Upper lobe of right lung (tissue), 1 donor: ENCODE measurements at regions not wholly inside any gene's neighbourhood (a gene's known extent, or its start where the extent isn't known, plus 50 kb on each side); places are given as distances from the start of the nearest gene placed in this dataset.

ENCODE experiments used
- ATAC-seq: fragments of 200-7000 bp; cut with Tn5 transposase; one replicate; pipeline ENCODE4 v1.9.1; 2020; ENCODE audit warnings: mild to moderate bottlenecking, moderate library complexity
- DNase-seq: peaks from one replicate; pipeline ENCODE4 v3.0.0-alpha.2; 2020
- H3K27ac ChIP-seq: fragments of 200-600 bp; one replicate; pipeline ENCODE4 v1.8.0; 2022
- H3K27me3 ChIP-seq: fragments of 200-600 bp; one replicate; pipeline ENCODE4 v1.8.0; 2022; ENCODE audit warnings: mild to moderate bottlenecking
- H3K36me3 ChIP-seq: fragments of 200-600 bp; one replicate; pipeline ENCODE4 v1.8.0; 2022
- H3K4me1 ChIP-seq: fragments of 200-600 bp; one replicate; pipeline ENCODE4 v1.8.0; 2022
- H3K4me3 ChIP-seq: fragments of 200-600 bp; one replicate; pipeline ENCODE4 v1.8.0; 2022; ENCODE audit warnings: mild to moderate bottlenecking
- H3K9me3 ChIP-seq: fragments of 200-600 bp; one replicate; pipeline ENCODE4 v1.8.0; 2022
- intact Hi-C: fragments of 100-400 bp; cut with DNase I; formaldehyde crosslinking; loops from one replicate; pipeline ENCODE4 v1.11.0; 2022
- TF ChIP-seq, protein P1 (sequence below): fragments of 200-600 bp; IDR thresholded peaks from one replicate; pipeline ENCODE4 v1.8.0; 2022; ENCODE audit warnings: antibody characterized with exemption
- donor health status: DM: no; HTN: yes; CAD: no; lungs with severe emphysema.

DNA sequence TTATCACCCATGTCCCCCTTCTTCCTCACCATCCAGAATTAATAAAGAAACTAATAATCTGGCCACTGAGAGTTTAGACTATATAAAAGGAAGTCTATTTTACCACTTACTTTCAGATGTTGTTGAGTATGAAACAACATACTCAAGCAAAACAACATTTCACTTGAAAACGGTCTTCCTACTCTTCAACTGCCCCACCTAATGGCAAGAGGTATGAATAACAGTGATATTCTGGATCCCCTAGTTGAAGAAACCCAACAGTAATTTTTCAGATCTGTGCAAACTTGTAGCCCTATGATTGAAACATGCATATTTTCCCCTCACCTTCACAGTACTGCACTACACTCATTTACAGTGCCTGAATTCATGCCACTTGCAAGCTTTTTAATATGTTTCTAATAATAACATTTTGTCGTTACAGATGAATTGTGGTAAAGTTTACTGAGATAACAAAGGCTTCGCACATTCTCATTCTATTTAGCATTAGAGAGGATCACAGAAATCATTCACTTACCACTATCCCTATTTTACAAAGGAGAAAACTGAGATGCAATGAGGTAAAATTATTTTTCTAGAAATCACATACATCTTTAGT, 267.9 kb upstream of the PDE4D start:
- ATAC-seq (peak; percentile 61), DNase-seq (no peak)
- Histone ChIP-seq H3K27me3 (no peaks in the 10 kb centered on the region), H3K27ac (no peak overlapping the region), H3K4me1 (no peaks in the 10 kb centered on the region), H3K9me3 (no peaks in the 10 kb centered on the region), H3K4me3 (no peak overlapping the region), H3K36me3 (no peaks in the 10 kb centered on the region)
- TF ChIP-seq, protein P1, sequence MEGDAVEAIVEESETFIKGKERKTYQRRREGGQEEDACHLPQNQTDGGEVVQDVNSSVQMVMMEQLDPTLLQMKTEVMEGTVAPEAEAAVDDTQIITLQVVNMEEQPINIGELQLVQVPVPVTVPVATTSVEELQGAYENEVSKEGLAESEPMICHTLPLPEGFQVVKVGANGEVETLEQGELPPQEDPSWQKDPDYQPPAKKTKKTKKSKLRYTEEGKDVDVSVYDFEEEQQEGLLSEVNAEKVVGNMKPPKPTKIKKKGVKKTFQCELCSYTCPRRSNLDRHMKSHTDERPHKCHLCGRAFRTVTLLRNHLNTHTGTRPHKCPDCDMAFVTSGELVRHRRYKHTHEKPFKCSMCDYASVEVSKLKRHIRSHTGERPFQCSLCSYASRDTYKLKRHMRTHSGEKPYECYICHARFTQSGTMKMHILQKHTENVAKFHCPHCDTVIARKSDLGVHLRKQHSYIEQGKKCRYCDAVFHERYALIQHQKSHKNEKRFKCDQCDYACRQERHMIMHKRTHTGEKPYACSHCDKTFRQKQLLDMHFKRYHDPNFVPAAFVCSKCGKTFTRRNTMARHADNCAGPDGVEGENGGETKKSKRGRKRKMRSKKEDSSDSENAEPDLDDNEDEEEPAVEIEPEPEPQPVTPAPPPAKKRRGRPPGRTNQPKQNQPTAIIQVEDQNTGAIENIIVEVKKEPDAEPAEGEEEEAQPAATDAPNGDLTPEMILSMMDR, result peak; percentile 50
- intact Hi-C loops, result no loop called here

DNA sequence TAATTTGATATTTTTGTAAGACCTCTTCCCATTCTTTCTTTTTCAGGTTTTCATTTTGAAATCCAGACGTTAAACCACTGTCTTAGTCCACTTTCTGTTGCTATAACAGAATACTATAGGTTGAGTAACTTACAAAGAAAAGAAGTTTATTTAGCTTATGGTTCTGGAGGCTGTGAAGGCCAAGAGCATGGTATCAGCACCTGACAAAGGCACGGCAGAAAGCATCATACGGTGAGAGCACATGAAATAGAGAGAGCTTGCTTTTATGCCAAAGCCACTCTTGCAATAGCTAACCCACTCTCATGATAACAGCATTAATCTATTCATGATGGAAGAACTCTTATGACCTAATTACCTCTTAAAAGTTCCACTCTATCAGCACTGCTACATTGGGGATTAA, 255.6 kb upstream of the PDE4D start:
- no peak for ATAC-seq

DNA sequence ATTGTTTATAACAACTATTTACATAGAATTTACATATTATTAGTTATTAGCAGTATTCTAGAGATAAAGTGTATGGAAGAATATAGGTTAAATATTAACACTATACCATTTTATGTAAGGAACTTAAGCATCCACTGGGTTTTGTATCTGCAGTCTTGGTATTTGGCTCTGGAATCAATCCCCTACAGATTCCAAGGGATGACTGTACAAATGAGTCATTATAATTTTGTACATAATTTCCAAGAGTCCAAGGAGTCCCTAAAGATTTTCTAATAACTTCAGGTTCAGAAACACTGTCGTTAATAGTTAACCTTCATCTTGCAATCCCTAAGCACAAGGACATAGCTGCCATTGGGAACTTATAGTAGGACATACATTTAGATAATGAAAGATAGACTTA, 254.8 kb upstream of the PDE4D start:
- Histone ChIP-seq H3K9me3 (no peaks in the 10 kb centered on the region), H3K4me3 (no peak overlapping the region), H3K27me3 (no peaks in the 10 kb centered on the region), H3K36me3 (no peaks in the 10 kb centered on the region), H3K4me1 (no peaks in the 10 kb centered on the region), H3K27ac (no peak overlapping the region)
- TF ChIP-seq, protein P1, result no peak
- ATAC-seq, result no peak
- no peak for DNase-seq
- intact Hi-C loops, result no loop called here

More for the DNA sequence above, 255.6 kb upstream of the PDE4D start:
- DNase-seq, result no peak
- TF ChIP-seq, protein P1, result no peak
- Histone ChIP-seq H3K27ac (no peak overlapping the region), H3K4me1 (no peaks in the 10 kb centered on the region), H3K36me3 (no peaks in the 10 kb centered on the region), H3K27me3 (no peaks in the 10 kb centered on the region), H3K4me3 (no peak overlapping the region), H3K9me3 (no peaks in the 10 kb centered on the region)
- intact Hi-C loops, result no loop called here

DNA sequence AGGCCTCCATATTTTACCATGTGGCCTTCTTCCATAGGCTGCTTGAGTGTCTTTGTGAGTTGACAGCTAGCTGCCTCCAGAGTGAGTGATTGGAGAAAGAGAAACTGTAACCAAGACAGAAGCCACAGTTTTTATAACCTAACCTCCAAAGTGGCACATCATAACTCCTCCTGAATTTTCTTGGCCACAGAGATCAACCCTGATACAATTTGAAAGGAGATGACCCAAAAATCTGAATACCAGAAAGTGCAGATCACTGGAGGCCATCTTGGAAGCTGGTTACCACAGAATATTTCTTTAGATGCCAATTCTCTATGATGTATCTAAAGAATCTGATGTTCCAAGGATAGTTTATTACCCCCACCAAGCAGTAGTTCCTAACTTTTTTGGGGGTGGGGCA, 254.3 kb upstream of the PDE4D start:
- Histone ChIP-seq H3K27me3 (no peaks in the 10 kb centered on the region), H3K4me1 (no peaks in the 10 kb centered on the region), H3K36me3 (no peaks in the 10 kb centered on the region), H3K4me3 (no peak overlapping the region), H3K9me3 (no peaks in the 10 kb centered on the region), H3K27ac (no peak overlapping the region)
- ATAC-seq (no peak), DNase-seq (no peak)
- intact Hi-C loops, result no loop called here
- TF ChIP-seq, protein P1, result no peak

DNA sequence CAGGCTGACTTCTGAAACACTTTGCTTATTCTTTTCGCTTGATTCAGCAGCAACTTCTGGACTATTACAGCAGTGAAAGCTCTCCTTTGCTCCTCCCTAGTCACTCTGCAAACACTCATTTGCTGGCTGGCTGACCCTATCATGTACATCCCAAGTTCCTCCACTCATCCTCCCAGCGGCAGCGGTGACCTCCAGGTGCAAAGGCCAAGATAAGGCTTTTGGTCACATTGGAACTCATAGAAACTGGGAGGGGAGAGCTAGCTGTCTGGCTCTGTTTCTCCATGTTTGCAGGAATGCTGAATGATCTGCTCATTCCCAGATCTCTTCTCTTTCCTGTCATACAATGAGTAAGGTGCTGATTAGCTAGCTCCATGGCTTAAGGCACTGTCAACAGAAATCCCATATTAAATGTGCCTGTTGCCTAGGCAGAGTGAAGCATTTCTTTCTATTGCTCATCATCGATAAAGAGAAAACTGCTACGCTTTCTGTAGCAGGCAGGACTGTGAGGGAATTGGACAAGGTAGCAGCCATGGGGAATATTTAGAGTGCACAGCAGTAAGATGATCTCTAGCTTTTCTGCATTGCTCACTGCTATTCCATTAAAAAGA, 250.5 kb upstream of the PDE4D start:
- intact Hi-C loops, result no loop called here
- H3K9me3 ChIP-seq, result no peaks in the 10 kb centered on the region
- H3K36me3 ChIP-seq, result no peaks in the 10 kb centered on the region
- no peaks in the 10 kb centered on the region for H3K4me1 ChIP-seq
- H3K4me3 ChIP-seq, result no peak overlapping the region
- DNase-seq (no peak), ATAC-seq (no peak)
- TF ChIP-seq, protein P1, result no peak
- H3K27me3 ChIP-seq, result no peaks in the 10 kb centered on the region
- no peak overlapping the region for H3K27ac ChIP-seq
